GM18502 (cell line): ENCODE measurements at regions not wholly inside any gene's neighbourhood (a gene's known extent, or its start where the extent isn't known, plus 50 kb on each side); places are given as distances from the start of the nearest gene placed in this dataset.

ENCODE experiments used
- ATAC-seq: cut with Tn5 transposase; IDR thresholded peaks from one replicate; pipeline ENCODE4 v1.9.1; 2021; ENCODE audit warnings: mild to moderate bottlenecking; ENCODE audit not compliant: unreplicated experiment, poor library complexity

DNA sequence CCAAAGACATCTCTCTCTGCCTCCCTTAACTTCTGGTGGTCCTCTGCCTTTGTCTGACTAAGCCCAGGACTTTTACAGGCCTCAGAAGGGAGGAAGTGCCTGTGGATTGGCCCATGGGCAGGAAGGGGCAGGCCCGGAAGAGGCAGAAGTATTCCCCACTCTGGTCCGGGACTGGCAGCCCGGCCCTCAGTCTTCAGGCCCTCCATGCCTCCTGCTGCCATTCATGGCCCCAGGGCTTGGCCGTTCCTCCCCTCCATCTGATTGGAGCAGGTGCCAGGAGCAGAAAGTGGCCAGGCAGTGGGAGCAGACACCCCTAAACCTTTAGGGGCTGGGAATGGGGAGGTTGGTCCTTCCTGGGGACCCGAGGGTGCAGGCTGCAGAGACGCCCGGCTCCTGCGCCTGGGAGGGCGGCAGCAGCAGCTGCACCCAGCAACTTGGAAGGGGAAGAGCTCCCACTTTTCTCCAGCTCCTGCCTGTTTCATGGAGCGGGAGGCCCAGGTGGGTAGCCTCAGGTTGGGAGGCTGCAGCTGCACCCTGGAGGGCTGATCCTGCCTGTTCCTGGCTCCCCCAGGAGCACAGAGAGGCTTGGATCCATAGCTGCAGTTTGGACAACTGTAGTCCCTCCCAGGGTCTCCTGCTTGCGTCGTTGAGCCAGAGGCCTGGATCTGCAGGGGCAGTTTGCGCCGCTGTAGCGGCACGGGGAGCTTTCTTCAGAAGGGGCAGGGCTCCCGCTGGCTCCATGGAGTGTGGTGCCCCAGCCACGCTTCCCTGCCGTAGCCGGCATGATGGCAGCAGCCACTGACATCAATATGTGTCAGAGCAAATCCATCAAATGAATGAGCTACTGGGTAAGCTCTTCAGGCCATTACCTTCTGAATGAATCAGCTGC lies 661.5 kb upstream of the NUDT12 start:
- no peak for ATAC-seq

DNA sequence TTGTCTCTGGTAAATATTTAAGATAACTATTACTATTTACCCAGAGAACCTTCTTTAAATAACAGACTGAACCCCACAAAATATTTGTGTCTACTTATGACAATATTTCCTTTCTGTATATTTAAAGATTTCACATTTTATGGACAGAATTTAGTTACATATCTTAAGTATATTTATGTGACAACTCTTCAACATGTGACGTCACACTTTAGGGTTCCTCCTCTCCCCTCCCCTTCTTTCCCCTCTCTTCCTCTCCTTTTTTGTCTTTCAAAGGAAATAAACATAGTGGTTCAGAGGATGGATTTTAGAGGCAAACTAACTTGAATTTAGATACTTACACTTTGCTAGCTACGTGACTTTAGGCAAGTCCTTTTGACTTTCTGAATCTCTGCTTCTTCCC lies 655.6 kb upstream of the NUDT12 start:
- no peak for ATAC-seq

DNA sequence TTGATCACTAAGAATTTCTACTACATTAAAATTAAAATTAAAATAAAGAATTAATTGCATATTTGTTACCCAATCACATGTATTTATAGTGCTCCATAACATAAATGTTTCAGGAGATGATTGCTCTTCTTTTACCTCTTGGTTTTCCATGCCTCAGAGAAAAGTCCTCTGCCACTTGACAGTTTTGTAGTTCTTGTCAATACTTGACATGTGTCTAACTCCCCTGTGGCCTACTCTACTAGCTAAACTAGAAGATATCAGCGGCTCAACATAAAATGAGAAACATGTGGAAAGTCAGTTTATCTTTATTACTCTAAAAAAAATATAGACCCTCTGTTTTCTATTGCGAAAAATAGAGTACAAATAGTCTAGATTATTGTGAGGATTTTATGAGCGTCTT lies 650.6 kb upstream of the NUDT12 start:
- ATAC-seq: no peak

DNA sequence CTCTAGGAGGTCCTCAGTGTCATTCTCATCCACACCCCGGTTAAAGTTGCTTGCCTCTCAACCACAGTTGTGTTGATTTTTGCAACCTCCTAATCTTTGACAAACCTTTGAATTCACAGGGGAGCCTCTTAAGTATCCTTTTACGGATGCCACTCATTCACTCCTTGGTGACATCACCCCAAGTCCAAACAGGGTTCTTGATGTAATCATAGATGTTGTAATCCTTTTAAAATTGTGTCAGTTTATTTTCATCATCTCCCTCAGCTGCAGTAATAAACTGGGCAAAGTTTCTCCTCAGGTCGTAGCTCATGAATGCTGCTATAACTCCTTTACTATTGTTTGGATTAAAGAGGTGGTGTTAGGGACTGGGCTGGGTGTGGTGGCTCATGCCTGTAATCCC lies 637.2 kb upstream of the NUDT12 start:
- no peak for ATAC-seq

DNA sequence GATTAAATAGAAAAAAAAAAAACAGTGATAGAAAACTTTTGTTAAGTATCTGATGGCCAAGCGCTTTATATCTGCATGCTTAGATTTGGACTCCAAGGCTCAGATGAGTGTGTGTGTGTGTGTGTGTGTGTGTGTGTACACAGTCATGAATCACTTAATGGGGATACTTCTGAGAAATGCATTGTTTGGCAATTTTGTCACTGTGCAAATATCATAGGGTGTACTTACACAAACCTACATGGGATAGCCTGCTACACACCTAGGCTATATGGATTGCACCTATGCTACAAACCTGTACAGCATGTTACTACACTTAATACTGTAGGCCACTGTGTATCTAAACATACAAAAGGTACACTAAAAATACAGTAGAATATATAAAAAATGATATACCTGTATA lies 635.6 kb upstream of the NUDT12 start:
- ATAC-seq: no peak

DNA sequence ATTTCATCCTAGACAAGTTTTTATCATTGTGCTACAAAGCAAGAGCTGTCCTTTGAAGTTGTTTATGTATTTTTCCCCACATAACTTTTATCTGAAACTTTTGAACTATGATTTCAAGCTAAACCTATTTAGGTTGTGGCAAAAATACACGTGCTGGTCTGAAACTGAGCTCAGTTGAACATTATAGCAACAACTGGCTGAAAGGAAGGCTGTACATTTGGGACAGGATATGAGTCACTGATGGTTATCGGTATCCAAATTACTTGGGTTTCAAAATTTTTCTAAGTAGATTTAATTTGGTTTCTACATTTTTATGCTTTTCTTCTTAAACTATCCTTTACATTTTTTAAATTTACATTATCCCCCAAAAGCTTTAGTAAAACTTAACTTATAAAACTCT lies 627.3 kb upstream of the NUDT12 start:
- no peak for ATAC-seq

DNA sequence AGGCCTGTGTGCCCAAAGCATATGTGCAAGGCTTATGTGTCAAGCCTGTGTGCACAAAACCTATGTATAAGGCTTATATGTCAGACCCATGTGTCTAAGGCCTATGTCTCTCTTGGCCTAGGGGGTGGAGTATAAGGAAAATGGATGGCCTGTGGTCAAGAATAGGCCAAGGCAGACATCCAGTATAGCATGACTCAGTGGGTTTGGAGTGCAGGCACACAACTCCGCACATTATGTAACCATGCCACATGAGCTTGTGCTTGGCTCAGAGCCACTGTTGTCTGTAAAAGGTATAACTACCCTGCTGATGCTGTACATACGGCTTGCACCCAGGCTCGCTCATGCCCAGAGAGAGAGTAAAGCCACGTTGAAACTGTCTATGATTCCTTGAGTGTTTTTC lies 626.4 kb upstream of the NUDT12 start:
- ATAC-seq: no peak

DNA sequence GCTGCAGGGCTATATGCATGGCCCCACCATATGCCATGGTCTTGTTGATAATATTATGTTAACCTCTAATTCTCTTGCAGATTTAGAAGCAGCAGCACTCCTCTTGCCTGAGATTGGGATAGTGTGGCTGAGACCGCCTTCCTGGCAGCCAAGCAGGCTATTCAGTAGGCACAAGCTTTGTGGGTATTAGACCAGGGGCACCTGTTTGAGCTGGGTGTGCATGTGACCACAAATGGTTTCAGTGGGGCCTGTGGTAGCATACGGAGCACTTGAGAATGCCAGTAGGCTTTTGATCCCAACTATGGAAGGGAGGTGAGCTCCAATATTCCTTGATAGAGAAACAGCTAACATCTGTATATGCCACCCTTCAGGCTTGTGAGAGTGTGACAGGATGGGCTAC lies 625.1 kb upstream of the NUDT12 start:
- no peak for ATAC-seq

DNA sequence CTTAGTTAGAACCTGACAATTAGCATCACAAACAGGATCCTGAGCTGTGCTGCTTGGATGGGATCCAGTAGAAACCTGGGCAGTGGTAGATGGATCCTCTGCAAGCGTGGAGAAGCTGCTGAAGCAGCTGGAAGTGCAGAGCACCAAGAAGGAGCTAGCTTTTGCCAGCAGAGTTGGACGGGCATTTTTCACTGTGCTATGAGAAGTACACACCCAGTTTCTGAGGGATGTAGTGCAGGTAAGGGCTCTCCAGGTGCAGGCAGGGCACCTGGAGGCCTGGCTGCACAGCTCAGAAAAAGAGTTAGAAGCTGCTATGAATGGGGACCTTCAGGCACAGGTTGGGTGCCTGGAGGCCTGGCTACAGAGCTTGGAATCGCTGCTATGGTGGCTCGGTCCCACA lies 623.9 kb upstream of the NUDT12 start:
- ATAC-seq: no peak

DNA sequence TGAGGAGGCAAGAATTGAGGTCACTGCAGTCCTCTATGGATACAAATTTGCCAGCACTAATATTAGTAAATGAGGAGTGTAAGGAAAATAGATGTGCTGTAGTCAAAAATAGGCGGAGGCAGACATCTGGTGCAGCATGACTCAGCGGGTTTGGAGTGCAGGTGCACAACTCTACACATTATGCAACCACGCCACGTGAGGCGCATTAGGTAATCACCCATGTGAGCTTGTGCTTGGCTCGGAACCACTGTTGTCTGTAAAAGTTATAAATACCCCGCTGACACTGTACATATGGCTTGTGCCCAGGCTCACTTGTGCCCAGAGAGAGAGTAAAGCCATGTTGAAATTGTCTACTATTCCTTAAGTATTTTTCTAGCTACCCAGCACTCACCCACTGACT lies 623.5 kb upstream of the NUDT12 start:
- ATAC-seq: no peak

DNA sequence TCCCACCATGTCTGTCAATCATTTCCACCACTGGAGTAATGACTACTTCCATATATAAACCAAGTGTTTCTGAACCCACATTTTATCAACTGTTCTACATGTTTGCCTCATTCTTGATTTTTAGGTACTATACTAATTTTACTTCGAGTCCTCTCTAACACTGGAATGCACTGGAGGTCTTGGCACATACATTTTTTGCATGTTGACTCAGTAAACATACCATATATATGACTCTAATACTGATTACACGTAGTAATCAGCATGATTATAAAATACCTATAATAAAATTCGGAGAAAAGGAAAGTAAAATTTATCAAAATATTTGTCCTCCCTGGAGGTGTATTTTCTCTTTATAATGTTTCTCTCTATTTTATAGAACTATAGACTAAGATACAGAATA lies 621.7 kb upstream of the NUDT12 start:
- no peak for ATAC-seq

DNA sequence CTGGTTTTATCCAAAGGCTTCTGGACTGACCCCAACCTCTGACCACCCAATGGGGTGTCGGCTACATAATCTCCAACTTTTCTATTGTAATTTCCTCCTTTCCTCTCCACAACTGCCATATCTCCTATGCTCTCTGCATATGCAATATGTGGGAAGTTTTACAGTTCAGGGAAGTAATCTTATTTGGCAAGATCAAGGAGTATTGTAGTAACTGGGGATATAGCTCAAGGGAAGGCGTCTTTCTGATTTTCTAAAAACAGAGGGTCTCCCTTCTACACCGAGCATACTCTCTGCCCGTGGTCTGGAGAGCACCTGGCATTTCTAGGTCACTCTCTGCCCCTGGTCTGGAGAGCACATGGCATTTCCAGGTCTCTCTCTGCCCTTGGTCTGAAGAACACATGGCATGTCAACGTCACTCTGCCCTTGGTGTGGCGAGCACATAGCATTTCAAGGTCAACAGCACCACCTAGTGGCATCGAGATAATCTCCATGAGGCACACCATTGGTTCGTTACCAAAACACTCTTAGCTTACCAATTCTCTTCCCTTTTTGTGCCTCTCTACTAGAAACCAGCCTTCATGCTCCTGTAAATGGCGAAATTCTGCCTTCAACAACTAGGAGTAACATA lies 616.4 kb upstream of the NUDT12 start:
- peak; percentile 76 for ATAC-seq

DNA sequence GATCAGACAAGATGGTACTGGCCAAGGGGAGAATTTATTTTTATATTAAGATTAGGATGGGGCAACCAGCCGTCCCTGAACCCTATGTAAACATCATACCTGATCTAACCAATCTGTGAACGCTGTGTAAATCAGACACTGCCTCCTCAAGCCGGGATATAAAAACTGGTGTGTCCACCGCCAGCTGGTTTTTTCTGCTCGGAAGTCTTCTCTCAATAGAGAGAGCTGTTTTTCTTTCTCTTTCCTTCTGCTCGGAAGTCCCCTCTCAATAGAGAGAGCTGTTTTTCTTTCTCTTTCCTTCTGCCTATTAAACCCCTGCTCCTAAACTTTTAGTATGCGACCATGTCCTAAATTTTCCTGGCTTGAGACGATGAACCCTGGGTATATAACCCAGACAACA lies 615.5 kb upstream of the NUDT12 start:
- no peak for ATAC-seq

DNA sequence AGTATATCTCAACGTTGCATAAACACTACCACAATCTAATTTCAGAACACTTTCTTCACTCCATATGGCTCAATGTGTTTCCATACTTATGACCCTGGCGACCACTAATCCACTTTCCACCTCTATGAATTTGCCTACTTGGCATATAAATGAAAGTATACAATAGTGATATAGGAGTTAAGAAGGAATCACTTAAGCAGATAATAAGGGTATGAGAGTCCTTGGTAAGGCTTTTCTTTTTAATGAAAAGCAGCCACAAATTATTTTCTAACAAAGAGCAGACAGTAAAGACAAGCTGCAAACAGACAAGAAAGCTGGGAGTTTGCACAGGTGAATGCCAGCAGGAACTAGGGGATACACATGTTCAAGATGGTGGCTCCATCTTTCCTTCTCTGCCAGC lies 615.1 kb upstream of the NUDT12 start:
- ATAC-seq: no peak

DNA sequence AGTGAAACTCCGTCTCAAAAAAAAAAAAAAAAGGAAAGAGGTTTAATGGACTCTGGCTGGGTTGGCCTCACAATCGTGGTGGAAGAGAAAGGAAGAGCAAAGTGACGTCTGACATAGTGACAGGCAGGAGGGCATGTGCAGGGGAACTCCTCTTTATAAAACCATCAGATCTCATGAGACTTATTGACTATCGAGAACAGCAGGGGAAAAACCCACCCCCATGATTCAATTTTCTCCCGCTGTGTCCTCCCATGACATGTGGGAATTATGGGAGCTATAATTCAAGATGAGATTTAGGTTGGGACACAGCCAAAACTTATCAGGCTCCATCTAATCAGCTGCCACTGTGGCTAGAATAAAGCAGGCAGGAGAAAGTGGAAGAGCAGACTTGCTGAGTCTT lies 610.4 kb upstream of the NUDT12 start:
- no peak for ATAC-seq

DNA sequence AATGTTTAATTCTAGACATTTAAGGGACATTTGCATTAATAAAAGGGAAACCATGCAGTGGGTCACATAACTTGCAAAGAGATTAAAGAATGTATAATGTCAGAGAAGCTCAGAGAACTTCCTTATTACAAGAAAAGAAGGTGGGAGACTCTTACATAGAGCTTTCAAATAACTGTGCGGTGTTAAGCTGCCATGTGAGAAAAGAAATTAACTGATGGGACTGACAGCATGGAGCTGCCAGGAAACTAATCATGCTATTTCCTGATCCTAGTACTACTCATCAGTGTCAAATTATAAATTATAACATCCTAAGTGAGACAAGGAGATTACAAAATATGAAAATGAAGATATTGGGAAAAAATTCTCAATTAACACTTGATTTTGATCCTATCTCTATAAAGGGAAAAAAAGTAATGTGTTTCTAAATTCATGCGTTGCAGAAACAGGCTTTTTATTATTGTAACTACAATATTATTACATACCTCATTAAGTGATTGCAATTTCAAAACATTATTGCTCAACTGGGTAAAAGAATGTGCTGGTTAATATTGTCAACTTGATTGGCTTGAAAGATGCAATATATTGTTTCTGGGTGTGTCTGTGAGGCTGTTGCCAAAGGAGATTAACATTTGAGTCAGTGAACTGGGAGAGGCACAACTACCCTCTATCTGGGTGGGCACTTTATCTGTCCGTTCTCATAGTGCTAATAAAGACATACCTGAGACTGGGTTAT lies 609.5 kb upstream of the NUDT12 start:
- ATAC-seq: no peak

DNA sequence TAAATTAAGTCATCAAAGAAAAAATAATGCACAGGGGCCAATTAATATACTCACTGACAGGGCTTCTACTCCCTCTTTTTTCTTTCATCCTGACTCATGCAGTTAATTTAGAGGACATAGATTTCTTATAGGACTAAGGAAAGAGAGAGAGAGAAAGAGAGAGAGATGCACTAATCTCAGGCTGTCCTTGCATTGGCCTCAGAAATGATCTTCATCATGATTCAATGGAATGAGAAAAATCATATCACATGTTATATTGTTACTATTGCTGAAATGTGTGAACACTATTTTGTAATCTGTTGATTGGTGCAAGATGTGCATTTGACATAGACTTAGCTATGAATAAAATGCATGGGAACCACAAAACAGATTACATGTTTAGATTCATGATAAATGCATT lies 608.3 kb upstream of the NUDT12 start:
- ATAC-seq: no peak

DNA sequence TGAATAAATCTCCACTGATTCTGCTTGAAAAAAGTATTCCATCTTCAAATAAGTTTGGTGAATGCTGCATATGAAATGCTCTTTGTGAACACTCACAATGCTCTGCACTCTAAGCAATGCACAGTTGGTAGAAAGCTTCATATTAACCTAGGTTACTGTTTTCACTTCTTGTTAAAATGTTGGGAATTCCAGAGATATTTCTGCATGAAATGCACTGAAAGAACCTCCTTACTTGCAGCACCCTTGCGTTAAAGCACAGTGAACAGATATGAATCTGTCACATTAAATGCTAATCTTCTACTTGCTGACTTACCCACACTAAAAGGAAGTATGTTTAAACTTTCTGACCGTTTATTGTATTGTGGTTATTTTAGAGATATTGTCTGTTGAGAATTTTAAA lies 584.1 kb upstream of the NUDT12 start:
- ATAC-seq: no peak

DNA sequence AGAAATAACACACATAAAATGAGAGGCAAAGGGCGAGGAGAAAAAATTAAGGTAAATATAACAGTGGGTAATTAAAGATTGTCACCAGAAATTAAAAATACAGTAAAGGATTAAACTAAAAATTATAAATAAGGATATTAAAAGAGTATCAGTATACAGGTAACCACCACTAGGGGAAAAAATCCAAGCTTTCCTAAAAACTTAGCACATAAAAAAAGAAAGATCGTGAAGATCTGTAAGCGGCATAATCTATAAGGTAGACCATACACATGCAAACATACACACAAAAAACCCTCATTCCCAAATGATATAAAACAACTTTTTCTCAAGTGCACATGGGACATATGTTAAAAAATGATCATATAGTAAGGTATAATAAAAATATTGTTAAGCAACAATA lies 577.3 kb upstream of the NUDT12 start:
- no peak for ATAC-seq

DNA sequence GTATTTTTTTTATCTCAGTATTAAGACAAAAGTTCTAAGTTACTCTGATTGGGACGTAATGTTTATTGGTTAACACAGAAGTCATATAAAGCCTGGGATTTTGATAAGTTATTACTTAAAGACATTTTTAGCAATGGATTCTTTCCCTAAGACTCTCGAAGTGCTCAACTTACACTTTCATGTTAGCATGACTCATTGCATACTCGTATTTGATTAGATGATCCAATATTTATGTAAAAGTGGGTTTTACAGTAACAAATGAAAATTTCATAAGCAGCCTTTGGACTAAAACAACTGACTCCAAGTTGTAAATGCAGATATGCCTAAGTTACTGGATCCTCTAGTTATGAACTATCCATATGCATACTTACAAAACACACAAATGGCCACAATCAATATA lies 567.7 kb upstream of the NUDT12 start:
- no peak for ATAC-seq

DNA sequence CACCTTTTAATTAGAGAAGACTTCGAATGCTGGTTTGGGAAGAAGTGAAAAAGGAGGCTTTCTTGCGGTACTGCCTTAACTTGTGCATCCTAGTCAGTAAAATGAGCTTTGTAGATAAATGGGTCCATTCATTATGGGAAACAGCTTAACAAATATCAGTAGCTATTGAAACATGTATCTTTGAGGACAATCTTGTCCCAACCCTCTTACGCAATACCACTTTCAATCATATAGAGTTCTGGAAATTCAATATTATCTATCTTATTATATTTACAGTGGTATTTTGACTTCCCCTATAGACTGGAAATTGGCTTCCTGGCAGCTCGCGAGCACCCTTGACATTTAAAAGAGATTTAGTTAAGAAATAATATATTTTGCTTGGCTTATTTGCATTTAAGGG lies 565.8 kb upstream of the NUDT12 start:
- no peak for ATAC-seq
